GM21423 (cell line): ENCODE measurements at regions not wholly inside any gene's neighbourhood (a gene's known extent, or its start where the extent isn't known, plus 50 kb on each side); places are given as distances from the start of the nearest gene placed in this dataset.
"Not testable (repeated sequence)": the region's sequence is repeated elsewhere in the genome, so short reads cannot be mapped to it uniquely, and the experiment has no call there.

Source experiments
- ATAC-seq: cut with Tn5 transposase; IDR thresholded peaks from one replicate; pipeline ENCODE4 v1.9.1; 2021; ENCODE audit warnings: mild to moderate bottlenecking, moderate library complexity; ENCODE audit not compliant: unreplicated experiment

- no peak for ATAC-seq
These were observed 422.7 kb upstream of the GRAMD2B start for GRCh38 chr5:126000507-126000906.

- ATAC-seq: no peak
These were observed 420.8 kb upstream of the GRAMD2B start for GRCh38 chr5:126002222-126002897.

GRCh38 chr5:126003309-126003708, 419.9 kb upstream of the GRAMD2B start:
- no peak for ATAC-seq

GRCh38 chr5:126004636-126005035, 418.6 kb upstream of the GRAMD2B start:
- no peak for ATAC-seq

GRCh38 chr5:126007841-126008240, 415.4 kb upstream of the GRAMD2B start:
- no peak for ATAC-seq

- ATAC-seq: no peak
These were observed 413.6 kb upstream of the GRAMD2B start for GRCh38 chr5:126009566-126009965.

GRCh38 chr5:126011526-126011925, 411.7 kb upstream of the GRAMD2B start:
- not testable (repeated sequence) for ATAC-seq

- ATAC-seq: no peak
These were observed 408.5 kb upstream of the GRAMD2B start for GRCh38 chr5:126014676-126015075.

GRCh38 chr5:126015235-126016181, 407.7 kb upstream of the GRAMD2B start:
- ATAC-seq: no peak

- no peak for ATAC-seq
These were observed 407.0 kb upstream of the GRAMD2B start for GRCh38 chr5:126016256-126016655.

GRCh38 chr5:126017096-126017495, 406.1 kb upstream of the GRAMD2B start:
- ATAC-seq: no peak

- ATAC-seq: no peak
These were observed 402.4 kb upstream of the GRAMD2B start for GRCh38 chr5:126020770-126021169.

GRCh38 chr5:126023994-126024441, 399.2 kb upstream of the GRAMD2B start:
- no peak for ATAC-seq

GRCh38 chr5:126027149-126027548, 396.1 kb upstream of the GRAMD2B start:
- ATAC-seq: no peak

- no peak for ATAC-seq
These were observed 395.6 kb upstream of the GRAMD2B start for GRCh38 chr5:126027652-126028051.

GRCh38 chr5:126028336-126028735, 394.9 kb upstream of the GRAMD2B start:
- no peak for ATAC-seq

- ATAC-seq: not testable (repeated sequence)
These were observed 393.9 kb upstream of the GRAMD2B start for GRCh38 chr5:126029282-126029681.

GRCh38 chr5:126030698-126031097, 392.5 kb upstream of the GRAMD2B start:
- ATAC-seq: no peak

- ATAC-seq: no peak
These were observed 391.1 kb upstream of the GRAMD2B start for GRCh38 chr5:126031989-126032716.

- ATAC-seq: no peak
These were observed 379.5 kb upstream of the GRAMD2B start for GRCh38 chr5:126043688-126044087.

- no peak for ATAC-seq
These were observed 379.0 kb upstream of the GRAMD2B start for GRCh38 chr5:126044111-126044668.
